HUES64 (cell line): ENCODE measurements at regions not wholly inside any gene's neighbourhood (a gene's known extent, or its start where the extent isn't known, plus 50 kb on each side); places are given as distances from the start of the nearest gene placed in this dataset.

Experiments used
- H3K27ac ChIP-seq: 2 replicates; pipeline ENCODE4 v1.7.0; 2013; ENCODE audit warnings: low read depth, low read length, inconsistent platforms
- H3K27me3 ChIP-seq: 2 replicates; pipeline ENCODE4 v1.6.1; 2013; ENCODE audit warnings: mild to moderate bottlenecking, low read length; ENCODE audit not compliant: insufficient read depth
- H3K36me3 ChIP-seq: 2 replicates; pipeline ENCODE4 v1.6.1; 2013; ENCODE audit warnings: mild to moderate bottlenecking, low read length; ENCODE audit not compliant: insufficient read depth
- H3K4me1 ChIP-seq: 2 replicates; pipeline ENCODE4 v1.6.1; 2013; ENCODE audit warnings: mild to moderate bottlenecking, low read length, moderate library complexity; ENCODE audit not compliant: insufficient read depth
- H3K4me3 ChIP-seq: 2 replicates; pipeline ENCODE4 v1.5.1; 2013; ENCODE audit warnings: mild to moderate bottlenecking, low read length, moderate library complexity
- H3K9ac ChIP-seq: 2 replicates; pipeline ENCODE4 v1.6.1; 2013; ENCODE audit warnings: mild to moderate bottlenecking, low read depth, low read length
- H3K9me3 ChIP-seq: 2 replicates; pipeline ENCODE4 v1.6.1; 2013; ENCODE audit warnings: low read depth, low read length; ENCODE audit not compliant: insufficient read depth
- WGBS: fragments of 150-250, 120-280 bp; methylation state at CpG from one replicate; pipeline ENCODE4 v1.1.7; 2013; ENCODE audit warnings: missing lambda C conversion rate; 5-methylcytosine and 5-hydroxymethylcytosine counted together

DNA sequence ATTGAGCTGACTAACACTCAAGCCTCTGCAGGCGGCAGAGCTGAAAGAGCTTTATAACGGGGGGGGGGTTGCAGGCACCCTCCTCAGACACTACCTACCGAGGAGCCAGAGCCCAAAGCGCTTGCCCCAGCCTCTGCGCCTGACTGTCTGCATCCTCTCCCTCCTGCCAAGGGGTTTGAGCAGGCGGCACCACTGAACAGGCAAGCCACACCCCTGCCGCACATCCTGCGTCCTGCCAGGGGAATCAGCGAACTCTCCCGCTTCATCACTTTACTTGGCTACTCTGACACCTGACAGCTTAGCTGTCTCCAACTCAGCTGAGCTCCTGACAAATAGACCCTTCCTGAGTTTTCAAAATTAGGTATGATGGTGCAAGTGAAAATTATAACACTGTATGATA, 432.6 kb upstream of the ANKRD30A start:
- H3K4me3 ChIP-seq = no peak overlapping the region
- H3K27me3 ChIP-seq = no peaks in the 10 kb centered on the region
- no peaks in the 10 kb centered on the region for H3K36me3 ChIP-seq
- no peak overlapping the region for H3K27ac ChIP-seq
- H3K4me1 ChIP-seq = peaks cover 15% of the 10 kb centered on the region
- no peaks in the 10 kb centered on the region for H3K9me3 ChIP-seq
- 83% methylated on average over 10 of the region's 10 CpGs for WGBS
- H3K9ac ChIP-seq = no peak overlapping the region

GRCh38 chr10:36688717-36689116, 436.7 kb upstream of the ANKRD30A start:
- Histone ChIP-seq H3K27me3 (no peaks in the 10 kb centered on the region), H3K9ac (no peak overlapping the region)

DNA sequence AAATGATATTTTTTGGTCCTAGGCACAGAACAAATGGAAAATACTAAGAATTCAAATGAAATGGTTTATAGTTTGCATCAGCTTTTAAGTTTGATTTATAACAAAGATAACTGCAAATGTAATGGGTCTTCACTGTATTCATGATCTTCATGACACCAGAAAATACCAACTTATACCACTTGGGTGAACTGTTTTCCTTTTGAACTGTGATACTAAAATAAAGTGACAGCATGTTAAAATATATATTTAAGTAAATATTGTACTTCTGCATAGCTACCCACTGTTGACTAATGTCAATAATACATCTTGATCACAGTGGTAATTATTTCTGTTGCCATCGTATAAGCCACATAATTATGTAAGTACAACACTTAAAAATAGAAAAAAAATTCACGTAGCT, 442.0 kb upstream of the ANKRD30A start:
- Histone ChIP-seq H3K9ac (no peak overlapping the region), H3K36me3 (no peaks in the 10 kb centered on the region), H3K27ac (no peak overlapping the region), H3K4me3 (no peak overlapping the region), H3K4me1 (peaks cover 12% of the 10 kb centered on the region), H3K9me3 (no peaks in the 10 kb centered on the region), H3K27me3 (no peaks in the 10 kb centered on the region)
- WGBS = no CpG with 5 or more reads among the region's 2 CpGs

More at GRCh38 chr10:36688717-36689116, 436.7 kb upstream of the ANKRD30A start:
- Histone ChIP-seq H3K27ac (peak overlapping the region; percentile 47), H3K36me3 (no peaks in the 10 kb centered on the region), H3K4me3 (no peak overlapping the region), H3K4me1 (peaks cover 15% of the 10 kb centered on the region), H3K9me3 (no peaks in the 10 kb centered on the region)
- 83% methylated on average over 1 of the region's 1 CpG for WGBS

- WGBS = 85% methylated on average over 4 of the region's 4 CpGs
- no peaks in the 10 kb centered on the region for H3K36me3 ChIP-seq
These were observed 443.4 kb upstream of the ANKRD30A start for GRCh38 chr10:36681751-36682632.

DNA sequence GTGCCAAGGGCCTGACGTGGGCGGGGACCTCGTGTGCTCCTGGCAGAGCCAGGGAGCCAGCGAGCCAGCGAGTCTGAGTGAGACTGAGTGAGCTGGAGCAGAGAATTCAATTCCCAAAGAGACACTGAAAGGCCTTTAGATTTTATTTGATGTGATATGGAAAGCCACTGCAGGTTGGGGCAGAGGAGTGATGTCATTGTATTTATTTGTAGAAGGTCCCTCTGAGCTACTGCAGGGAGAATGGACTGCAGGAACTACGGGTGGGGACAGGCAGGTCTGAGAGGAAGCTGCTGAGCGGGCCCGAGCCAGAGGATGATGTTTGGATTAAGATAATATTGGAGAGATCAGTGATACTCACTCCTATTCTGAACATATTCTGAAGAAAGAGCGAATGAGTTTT, 445.8 kb upstream of the ANKRD30A start:
- 94% methylated on average over 9 of the region's 9 CpGs for WGBS
- no peaks in the 10 kb centered on the region for H3K9me3 ChIP-seq
- no peaks in the 10 kb centered on the region for H3K36me3 ChIP-seq
- no peak overlapping the region for H3K4me3 ChIP-seq
- H3K27ac ChIP-seq = no peak overlapping the region
- peaks cover 8% of the 10 kb centered on the region; the same call in 1 of the 2 replicates for H3K4me1 ChIP-seq
- H3K27me3 ChIP-seq = no peaks in the 10 kb centered on the region
- no peak overlapping the region for H3K9ac ChIP-seq

More at GRCh38 chr10:36681751-36682632, 443.4 kb upstream of the ANKRD30A start:
- H3K27ac ChIP-seq = no peak overlapping the region
- no peak overlapping the region for H3K4me3 ChIP-seq
- H3K27me3 ChIP-seq = no peaks in the 10 kb centered on the region
- H3K9ac ChIP-seq = no peak overlapping the region
- peaks cover 8% of the 10 kb centered on the region; the same call in 1 of the 2 replicates for H3K4me1 ChIP-seq
- H3K9me3 ChIP-seq = no peaks in the 10 kb centered on the region

DNA sequence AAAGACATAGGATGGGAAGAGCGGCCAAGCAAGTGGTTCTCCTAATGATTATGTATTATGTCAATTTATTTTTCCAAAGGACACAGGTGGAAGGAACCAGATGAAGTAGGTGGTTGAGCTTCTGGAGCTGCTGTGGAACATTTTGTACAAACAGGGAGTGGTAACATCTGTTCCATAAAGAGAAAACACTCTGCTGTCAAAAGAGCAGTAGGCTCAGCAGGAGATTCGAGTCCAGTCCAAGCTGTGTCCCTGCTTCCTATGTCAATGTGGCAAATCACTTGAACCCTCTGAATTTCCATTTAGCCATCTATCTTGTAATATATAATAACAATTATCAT, 448.0 kb upstream of the ANKRD30A start:
- H3K9ac ChIP-seq = no peak overlapping the region
- 93% methylated on average over 2 of the region's 2 CpGs for WGBS
- no peak overlapping the region for H3K4me3 ChIP-seq

DNA sequence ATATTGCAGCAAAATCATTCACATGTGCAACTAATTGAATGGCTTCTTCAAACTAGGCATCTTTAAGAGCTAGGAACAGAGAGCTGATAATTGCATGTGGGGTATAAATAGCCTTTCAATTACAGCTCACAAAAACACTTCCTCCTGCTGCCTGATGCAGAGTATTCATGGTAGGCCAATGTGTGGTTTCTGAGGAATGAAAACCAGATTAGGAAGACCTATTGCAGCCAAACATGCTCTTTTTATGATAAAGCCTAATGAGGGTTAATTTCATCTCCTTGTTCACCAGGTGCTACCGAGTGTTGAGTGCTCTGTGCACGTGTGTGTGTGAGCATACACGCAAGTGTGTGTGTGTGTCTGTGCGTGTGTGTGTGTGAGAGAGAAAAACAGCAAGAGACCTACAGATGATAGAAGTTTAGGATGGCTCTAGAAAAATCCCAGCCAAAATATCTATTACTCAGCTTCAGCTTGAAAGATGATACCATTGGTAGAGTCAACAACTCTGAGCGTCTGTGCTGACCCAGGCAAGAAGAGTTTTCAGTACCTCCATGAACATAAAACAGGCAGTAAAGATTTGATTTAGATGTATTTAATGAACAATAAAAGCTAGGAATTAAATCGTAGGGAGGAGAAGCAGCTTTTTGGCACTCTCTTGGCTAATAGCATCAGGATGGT, 448.5 kb upstream of the ANKRD30A start:
- Histone ChIP-seq H3K9ac (no peak overlapping the region), H3K36me3 (no peaks in the 10 kb centered on the region), H3K9me3 (no peaks in the 10 kb centered on the region), H3K4me3 (no peak overlapping the region), H3K4me1 (peaks cover 3% of the 10 kb centered on the region; the same call in 1 of the 2 replicates), H3K27me3 (no peaks in the 10 kb centered on the region), H3K27ac (no peak overlapping the region)
- 89% methylated on average over 6 of the region's 6 CpGs for WGBS

More for the DNA sequence above, 448.0 kb upstream of the ANKRD30A start:
- Histone ChIP-seq H3K9me3 (no peaks in the 10 kb centered on the region), H3K36me3 (no peaks in the 10 kb centered on the region), H3K4me1 (peaks cover 8% of the 10 kb centered on the region; the same call in 1 of the 2 replicates), H3K27me3 (no peaks in the 10 kb centered on the region), H3K27ac (no peak overlapping the region)

DNA sequence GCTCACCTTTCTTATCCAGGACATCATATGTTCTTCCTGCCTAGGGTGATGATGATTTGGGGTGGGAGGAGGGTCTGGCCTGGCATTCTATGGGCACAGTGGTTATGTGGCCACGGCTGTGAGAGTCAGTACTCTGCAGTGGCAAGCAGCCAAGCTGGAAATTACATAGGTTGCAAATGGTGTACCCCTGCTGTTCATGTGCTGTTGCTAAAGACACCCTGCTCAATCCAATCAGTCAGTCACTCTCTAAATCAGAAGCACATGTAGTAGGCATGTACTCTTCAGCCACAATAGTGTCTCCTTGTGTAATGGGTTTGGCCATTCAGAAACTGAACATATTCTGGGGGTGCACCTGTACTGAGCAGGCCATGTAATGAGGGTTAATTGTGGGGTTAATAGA, 449.1 kb upstream of the ANKRD30A start:
- H3K4me1 ChIP-seq = no peaks in the 10 kb centered on the region; the same call in 1 of the 2 replicates
- no peak overlapping the region for H3K9ac ChIP-seq
- no peaks in the 10 kb centered on the region for H3K9me3 ChIP-seq
- WGBS = 90% methylated on average over 1 of the region's 1 CpG
- no peak overlapping the region for H3K27ac ChIP-seq
- H3K4me3 ChIP-seq = no peak overlapping the region
- H3K36me3 ChIP-seq = no peaks in the 10 kb centered on the region
- H3K27me3 ChIP-seq = no peaks in the 10 kb centered on the region

DNA sequence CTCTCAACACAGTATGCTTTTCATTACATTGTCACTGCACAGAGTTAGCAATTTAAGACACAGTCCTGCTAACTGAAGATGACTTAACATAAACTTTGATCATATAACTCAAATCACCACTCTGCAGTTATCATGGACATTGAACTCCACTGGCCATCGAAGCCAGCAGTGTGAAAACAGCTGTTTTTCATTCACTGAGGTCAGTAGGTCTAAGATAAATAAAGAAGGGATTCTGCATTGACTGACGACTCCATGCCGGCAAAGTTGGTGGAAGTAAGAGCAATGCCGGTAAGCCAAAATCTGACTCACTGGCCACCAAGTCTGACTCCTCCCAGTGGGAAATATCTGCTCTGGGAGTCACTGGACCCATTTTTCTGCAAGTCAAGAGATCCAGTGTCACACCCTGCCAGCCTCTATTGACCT, 449.9 kb upstream of the ANKRD30A start:
- no peak overlapping the region for H3K9ac ChIP-seq
- H3K27ac ChIP-seq = no peak overlapping the region
- no peaks in the 10 kb centered on the region for H3K4me1 ChIP-seq
- no peaks in the 10 kb centered on the region for H3K27me3 ChIP-seq
- no peak overlapping the region for H3K4me3 ChIP-seq
- no peaks in the 10 kb centered on the region for H3K36me3 ChIP-seq
- 92% methylated on average over 4 of the region's 4 CpGs for WGBS
- H3K9me3 ChIP-seq = no peaks in the 10 kb centered on the region

DNA sequence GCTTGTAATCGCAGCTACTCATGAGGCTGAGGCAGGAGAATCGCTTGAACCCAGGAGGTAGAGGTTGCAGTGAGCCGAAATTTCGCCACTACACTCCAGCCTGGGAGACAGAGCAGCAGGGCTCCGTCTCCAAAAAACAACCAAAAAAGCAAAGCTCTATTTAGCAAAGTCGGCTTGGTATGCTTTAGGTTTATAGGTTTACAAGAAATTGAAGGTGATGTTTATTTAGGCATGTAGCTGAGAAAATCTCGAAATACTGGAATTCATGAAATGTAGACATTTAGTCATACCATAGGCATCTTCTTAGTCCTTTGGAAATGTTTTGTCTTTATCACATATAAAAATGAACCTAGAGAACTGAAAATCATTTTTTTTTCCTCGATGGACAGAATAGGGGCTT, 453.8 kb upstream of the ANKRD30A start:
- H3K9ac ChIP-seq = no peak overlapping the region
- H3K27me3 ChIP-seq = no peaks in the 10 kb centered on the region
- no peaks in the 10 kb centered on the region for H3K4me1 ChIP-seq
- H3K9me3 ChIP-seq = no peaks in the 10 kb centered on the region
- 97% methylated on average over 8 of the region's 8 CpGs for WGBS
- H3K27ac ChIP-seq = no peak overlapping the region
- H3K4me3 ChIP-seq = no peak overlapping the region
- no peaks in the 10 kb centered on the region for H3K36me3 ChIP-seq

- H3K4me1 ChIP-seq = no peaks in the 10 kb centered on the region
- no peaks in the 10 kb centered on the region for H3K36me3 ChIP-seq
- 96% methylated on average over 4 of the region's 4 CpGs for WGBS
- no peaks in the 10 kb centered on the region for H3K27me3 ChIP-seq
- H3K9me3 ChIP-seq = no peaks in the 10 kb centered on the region
- no peak overlapping the region for H3K9ac ChIP-seq
- no peak overlapping the region for H3K4me3 ChIP-seq
- H3K27ac ChIP-seq = no peak overlapping the region
These were observed 454.6 kb upstream of the ANKRD30A start for GRCh38 chr10:36670621-36671402.
